Left ventricle myocardium inferior (tissue), 1 donor: ENCODE measurements at regions not wholly inside any gene's neighbourhood (a gene's known extent, or its start where the extent isn't known, plus 50 kb on each side); places are given as distances from the start of the nearest gene placed in this dataset.

ENCODE experiments used
- DNase-seq: peaks from one replicate; pipeline ENCODE4 v3.0.0-alpha.2; 2020
- H3K27ac ChIP-seq: fragments of 200-600 bp; replicated peaks from 2 replicates; pipeline ENCODE4 v1.8.0; 2021
- H3K27me3 ChIP-seq: fragments of 200-600 bp; 2 replicates; pipeline ENCODE4 v1.8.0; 2021; ENCODE audit warnings: low read depth
- H3K36me3 ChIP-seq: fragments of 200-600 bp; 2 replicates; pipeline ENCODE4 v1.8.0; 2021
- H3K4me1 ChIP-seq: fragments of 200-600 bp; 2 replicates; pipeline ENCODE4 v1.8.0; 2021
- H3K4me3 ChIP-seq: fragments of 200-600 bp; 2 replicates; pipeline ENCODE4 v1.8.0; 2021; ENCODE audit warnings: mild to moderate bottlenecking, moderate library complexity
- H3K9me3 ChIP-seq: fragments of 200-600 bp; replicated peaks from 2 replicates; pipeline ENCODE4 v1.8.0; 2021
- intact Hi-C: fragments of 100-400 bp; cut with micrococcal nuclease; formaldehyde crosslinking; loops from one replicate; pipeline ENCODE4 v1.11.0; 2022
- TF ChIP-seq, protein P1 (sequence below): fragments of 200-600 bp; IDR thresholded peaks from 2 replicates; pipeline ENCODE4 v1.8.0; 2021; ENCODE audit warnings: antibody characterized with exemption, mild to moderate bottlenecking, borderline replicate concordance
- donor health status: DM: no; HTN: yes; CAD: no; lungs with severe emphysema.

DNA sequence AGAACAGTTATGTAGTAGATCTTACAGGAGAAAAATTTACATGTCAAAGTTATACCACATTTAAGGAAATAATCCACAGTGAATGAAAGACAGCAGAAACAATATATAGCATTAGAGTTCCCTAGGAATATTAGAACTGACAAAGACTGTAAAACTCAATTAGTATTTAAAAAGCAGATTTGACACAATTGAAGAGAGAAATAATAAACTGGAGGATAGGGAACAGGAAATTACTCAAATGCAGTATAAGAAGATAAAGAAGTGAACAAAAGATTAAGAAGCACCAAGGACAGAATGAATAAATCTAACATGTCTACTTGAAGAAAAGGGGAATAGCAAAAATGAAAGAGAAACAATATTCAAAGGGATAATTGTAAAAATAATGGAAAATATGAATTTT, 132.6 kb upstream of the CHRNA7 start:
- H3K4me3 ChIP-seq, result no peak overlapping the region
- TF ChIP-seq, protein P1, sequence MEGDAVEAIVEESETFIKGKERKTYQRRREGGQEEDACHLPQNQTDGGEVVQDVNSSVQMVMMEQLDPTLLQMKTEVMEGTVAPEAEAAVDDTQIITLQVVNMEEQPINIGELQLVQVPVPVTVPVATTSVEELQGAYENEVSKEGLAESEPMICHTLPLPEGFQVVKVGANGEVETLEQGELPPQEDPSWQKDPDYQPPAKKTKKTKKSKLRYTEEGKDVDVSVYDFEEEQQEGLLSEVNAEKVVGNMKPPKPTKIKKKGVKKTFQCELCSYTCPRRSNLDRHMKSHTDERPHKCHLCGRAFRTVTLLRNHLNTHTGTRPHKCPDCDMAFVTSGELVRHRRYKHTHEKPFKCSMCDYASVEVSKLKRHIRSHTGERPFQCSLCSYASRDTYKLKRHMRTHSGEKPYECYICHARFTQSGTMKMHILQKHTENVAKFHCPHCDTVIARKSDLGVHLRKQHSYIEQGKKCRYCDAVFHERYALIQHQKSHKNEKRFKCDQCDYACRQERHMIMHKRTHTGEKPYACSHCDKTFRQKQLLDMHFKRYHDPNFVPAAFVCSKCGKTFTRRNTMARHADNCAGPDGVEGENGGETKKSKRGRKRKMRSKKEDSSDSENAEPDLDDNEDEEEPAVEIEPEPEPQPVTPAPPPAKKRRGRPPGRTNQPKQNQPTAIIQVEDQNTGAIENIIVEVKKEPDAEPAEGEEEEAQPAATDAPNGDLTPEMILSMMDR, result no peak
- intact Hi-C loops, result no loop called here
- peaks cover 37% of the 10 kb centered on the region for H3K9me3 ChIP-seq
- H3K27me3 ChIP-seq, result peaks cover 22% of the 10 kb centered on the region
- H3K27ac ChIP-seq, result no peak overlapping the region
- H3K4me1 ChIP-seq, result no peaks in the 10 kb centered on the region
- DNase-seq, result no peak
- no peaks in the 10 kb centered on the region for H3K36me3 ChIP-seq

DNA sequence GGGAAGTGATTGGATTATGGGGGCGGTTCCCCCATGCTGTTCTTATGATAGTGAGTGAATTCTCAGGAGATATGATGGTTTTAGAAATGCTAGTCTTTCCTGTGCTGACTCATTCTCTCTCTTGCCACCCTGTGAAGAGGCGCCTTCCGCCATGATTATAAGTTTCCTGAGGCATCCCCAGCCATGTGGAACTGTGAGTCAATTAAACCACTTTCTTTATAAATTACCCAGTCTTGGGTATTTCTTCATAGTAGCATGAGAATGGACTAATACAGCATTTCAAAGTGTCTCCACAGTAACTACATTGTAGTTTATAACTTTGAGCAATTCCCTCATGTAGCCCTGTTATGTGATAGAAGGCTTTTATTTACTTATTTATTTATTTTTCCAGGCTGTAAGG, 128.8 kb upstream of the CHRNA7 start:
- intact Hi-C loops, result no loop called here
- H3K9me3 ChIP-seq, result peaks cover 30% of the 10 kb centered on the region
- H3K27ac ChIP-seq, result no peak overlapping the region
- no peak for DNase-seq
- H3K4me1 ChIP-seq, result peaks cover 10% of the 10 kb centered on the region
- H3K4me3 ChIP-seq, result no peak overlapping the region
- TF ChIP-seq, protein P1, result no peak
- no peaks in the 10 kb centered on the region for H3K27me3 ChIP-seq
- no peaks in the 10 kb centered on the region for H3K36me3 ChIP-seq

DNA sequence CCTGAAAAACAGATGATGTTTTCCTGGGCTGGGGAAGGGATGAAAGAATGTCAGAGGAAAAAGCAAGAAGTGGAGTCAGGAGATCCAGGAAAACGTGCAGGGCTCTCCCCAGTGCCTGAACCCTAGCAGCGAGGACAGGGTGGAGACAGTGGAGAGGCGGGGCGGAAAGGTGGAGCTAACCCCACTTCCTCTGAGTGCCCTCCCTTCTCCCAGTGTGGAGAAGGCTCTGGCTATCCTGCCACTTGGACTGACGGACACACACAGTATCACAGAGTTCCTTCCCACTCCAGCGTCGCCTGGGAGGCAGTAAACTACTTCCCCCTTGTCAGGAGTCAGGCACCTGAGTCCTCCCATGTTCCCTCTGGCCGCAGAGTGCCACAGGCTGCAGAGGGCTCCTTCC, 125.3 kb upstream of the CHRNA7 start:
- H3K36me3 ChIP-seq, result no peaks in the 10 kb centered on the region
- DNase-seq, result no peak

DNA sequence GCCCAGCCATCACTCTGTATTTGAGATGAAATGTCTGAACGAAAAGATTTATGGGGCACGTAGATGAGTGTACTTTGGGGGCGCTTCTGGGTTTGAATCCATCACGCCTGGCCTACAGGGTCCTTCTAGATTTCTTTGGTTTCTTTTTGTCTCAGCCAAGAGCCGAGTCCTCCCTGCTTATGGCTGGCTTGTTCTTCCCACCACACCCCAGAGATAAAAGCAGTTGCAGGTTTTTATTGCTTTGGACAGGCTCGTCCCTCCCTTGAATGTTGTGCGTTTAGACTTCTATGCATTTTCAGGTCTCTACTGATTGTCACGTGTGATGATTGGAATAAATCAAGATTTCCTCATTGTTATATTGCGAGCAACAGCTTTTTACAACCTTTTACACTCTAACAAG, 104.8 kb upstream of the CHRNA7 start:
- no peak for DNase-seq
- TF ChIP-seq, protein P1, result no peak
- Histone ChIP-seq H3K27me3 (peaks cover 5% of the 10 kb centered on the region), H3K36me3 (no peaks in the 10 kb centered on the region), H3K9me3 (peaks cover 22% of the 10 kb centered on the region), H3K4me1 (no peaks in the 10 kb centered on the region), H3K4me3 (no peak overlapping the region), H3K27ac (no peak overlapping the region)
- intact Hi-C loops, result no loop called here

More for the DNA sequence above, 125.3 kb upstream of the CHRNA7 start:
- H3K27me3 ChIP-seq, result peaks cover 3% of the 10 kb centered on the region
- H3K4me3 ChIP-seq, result no peak overlapping the region
- intact Hi-C loops, result no loop called here
- H3K4me1 ChIP-seq, result peaks cover 10% of the 10 kb centered on the region
- TF ChIP-seq, protein P1, result no peak
- H3K27ac ChIP-seq, result no peak overlapping the region
- H3K9me3 ChIP-seq, result no peaks in the 10 kb centered on the region

DNA sequence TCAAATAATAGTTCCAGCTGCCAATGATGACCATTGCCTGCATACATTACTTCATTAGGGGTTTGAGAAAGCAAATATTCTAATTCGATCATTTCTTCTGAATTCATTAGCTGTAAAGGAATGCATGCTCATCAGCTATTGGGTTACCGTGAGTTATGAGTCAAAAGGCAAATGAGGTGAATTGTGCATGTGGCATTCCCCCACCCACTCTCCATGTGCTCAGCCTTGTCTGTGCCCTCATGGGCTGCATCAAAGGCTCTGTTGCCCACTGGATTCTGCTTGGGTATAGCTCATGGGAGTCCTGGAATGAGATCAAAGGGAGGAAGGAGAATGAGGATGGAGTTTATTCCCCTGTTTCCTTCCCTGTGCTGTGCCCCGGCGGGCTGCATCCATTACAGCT, 99.3 kb upstream of the CHRNA7 start:
- TF ChIP-seq, protein P1, result no peak
- no peaks in the 10 kb centered on the region for H3K36me3 ChIP-seq
- H3K4me1 ChIP-seq, result no peaks in the 10 kb centered on the region
- H3K4me3 ChIP-seq, result no peak overlapping the region
- H3K9me3 ChIP-seq, result no peaks in the 10 kb centered on the region
- intact Hi-C loops, result no loop called here
- DNase-seq, result no peak
- no peak overlapping the region for H3K27ac ChIP-seq
- peaks cover 31% of the 10 kb centered on the region for H3K27me3 ChIP-seq

DNA sequence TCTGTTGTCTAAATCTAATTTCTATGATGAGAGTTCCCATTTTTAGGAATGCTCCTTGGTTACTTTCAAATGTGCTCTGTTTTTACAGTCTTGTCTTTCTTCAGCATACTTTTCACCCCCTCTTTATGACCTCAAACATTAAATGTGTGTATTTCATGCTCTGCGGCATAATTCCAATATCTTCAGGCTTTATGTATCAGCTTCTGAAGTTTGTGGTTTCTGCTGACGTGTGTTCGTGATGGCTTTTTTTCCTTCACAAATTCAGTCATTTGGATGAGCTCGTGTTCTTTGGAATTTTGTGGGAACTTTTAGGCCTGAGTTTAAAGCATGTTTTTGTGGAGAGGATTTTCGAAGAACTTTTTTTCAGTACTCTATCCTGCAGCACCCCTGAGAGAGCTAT, 97.7 kb upstream of the CHRNA7 start:
- Histone ChIP-seq H3K27ac (no peak overlapping the region), H3K27me3 (peaks cover 31% of the 10 kb centered on the region), H3K9me3 (no peaks in the 10 kb centered on the region), H3K4me1 (no peaks in the 10 kb centered on the region), H3K4me3 (no peak overlapping the region), H3K36me3 (no peaks in the 10 kb centered on the region)
- TF ChIP-seq, protein P1, result no peak
- intact Hi-C loops, result no loop called here
- no peak for DNase-seq
